ENCODE measurements at regions not wholly inside any gene's neighbourhood (a gene's known extent, or its start where the extent isn't known, plus 50 kb on each side); places are given as distances from the start of the nearest gene placed in this dataset.

DNA sequence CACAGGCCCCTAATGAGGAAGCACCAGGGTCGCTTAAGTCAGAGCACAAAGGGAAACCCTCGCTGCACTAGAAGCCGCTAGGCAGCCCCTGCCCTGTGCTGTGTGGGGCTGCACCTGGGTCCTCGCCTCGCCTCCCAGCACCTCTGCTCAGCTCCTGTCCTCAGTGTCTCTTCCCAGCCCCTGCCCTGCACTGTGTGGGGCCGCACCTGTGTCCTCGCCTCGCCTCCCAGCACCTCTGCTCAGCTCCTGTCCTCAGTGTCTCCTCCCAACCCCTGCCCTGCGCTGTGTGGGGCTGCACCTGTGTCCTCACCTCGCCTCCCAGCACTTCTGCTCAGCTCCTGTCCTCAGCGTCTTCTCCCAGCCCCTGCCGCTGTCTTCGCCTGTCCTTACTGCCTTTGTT lies 342.8 kb downstream of the EIPR1 start:
- TF ChIP-seq, protein P1, sequence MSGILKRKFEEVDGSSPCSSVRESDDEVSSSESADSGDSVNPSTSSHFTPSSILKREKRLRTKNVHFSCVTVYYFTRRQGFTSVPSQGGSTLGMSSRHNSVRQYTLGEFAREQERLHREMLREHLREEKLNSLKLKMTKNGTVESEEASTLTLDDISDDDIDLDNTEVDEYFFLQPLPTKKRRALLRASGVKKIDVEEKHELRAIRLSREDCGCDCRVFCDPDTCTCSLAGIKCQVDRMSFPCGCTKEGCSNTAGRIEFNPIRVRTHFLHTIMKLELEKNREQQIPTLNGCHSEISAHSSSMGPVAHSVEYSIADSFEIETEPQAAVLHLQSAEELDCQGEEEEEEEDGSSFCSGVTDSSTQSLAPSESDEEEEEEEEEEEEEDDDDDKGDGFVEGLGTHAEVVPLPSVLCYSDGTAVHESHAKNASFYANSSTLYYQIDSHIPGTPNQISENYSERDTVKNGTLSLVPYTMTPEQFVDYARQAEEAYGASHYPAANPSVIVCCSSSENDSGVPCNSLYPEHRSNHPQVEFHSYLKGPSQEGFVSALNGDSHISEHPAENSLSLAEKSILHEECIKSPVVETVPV (CRISPR knock-in tag; IDR thresholded peaks at IDR 0.05): no peak
- TF ChIP-seq, protein P2, sequence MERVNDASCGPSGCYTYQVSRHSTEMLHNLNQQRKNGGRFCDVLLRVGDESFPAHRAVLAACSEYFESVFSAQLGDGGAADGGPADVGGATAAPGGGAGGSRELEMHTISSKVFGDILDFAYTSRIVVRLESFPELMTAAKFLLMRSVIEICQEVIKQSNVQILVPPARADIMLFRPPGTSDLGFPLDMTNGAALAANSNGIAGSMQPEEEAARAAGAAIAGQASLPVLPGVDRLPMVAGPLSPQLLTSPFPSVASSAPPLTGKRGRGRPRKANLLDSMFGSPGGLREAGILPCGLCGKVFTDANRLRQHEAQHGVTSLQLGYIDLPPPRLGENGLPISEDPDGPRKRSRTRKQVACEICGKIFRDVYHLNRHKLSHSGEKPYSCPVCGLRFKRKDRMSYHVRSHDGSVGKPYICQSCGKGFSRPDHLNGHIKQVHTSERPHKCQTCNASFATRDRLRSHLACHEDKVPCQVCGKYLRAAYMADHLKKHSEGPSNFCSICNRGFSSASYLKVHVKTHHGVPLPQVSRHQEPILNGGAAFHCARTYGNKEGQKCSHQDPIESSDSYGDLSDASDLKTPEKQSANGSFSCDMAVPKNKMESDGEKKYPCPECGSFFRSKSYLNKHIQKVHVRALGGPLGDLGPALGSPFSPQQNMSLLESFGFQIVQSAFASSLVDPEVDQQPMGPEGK (CRISPR knock-in tag; IDR thresholded peaks at IDR 0.05; ENCODE audit: borderline replicate concordance): no peak
- TF ChIP-seq, protein P3, sequence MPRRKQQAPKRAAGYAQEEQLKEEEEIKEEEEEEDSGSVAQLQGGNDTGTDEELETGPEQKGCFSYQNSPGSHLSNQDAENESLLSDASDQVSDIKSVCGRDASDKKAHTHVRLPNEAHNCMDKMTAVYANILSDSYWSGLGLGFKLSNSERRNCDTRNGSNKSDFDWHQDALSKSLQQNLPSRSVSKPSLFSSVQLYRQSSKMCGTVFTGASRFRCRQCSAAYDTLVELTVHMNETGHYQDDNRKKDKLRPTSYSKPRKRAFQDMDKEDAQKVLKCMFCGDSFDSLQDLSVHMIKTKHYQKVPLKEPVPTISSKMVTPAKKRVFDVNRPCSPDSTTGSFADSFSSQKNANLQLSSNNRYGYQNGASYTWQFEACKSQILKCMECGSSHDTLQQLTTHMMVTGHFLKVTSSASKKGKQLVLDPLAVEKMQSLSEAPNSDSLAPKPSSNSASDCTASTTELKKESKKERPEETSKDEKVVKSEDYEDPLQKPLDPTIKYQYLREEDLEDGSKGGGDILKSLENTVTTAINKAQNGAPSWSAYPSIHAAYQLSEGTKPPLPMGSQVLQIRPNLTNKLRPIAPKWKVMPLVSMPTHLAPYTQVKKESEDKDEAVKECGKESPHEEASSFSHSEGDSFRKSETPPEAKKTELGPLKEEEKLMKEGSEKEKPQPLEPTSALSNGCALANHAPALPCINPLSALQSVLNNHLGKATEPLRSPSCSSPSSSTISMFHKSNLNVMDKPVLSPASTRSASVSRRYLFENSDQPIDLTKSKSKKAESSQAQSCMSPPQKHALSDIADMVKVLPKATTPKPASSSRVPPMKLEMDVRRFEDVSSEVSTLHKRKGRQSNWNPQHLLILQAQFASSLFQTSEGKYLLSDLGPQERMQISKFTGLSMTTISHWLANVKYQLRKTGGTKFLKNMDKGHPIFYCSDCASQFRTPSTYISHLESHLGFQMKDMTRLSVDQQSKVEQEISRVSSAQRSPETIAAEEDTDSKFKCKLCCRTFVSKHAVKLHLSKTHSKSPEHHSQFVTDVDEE (CRISPR knock-in tag; IDR thresholded peaks at IDR 0.05): no peak
- TF ChIP-seq, protein P4, sequence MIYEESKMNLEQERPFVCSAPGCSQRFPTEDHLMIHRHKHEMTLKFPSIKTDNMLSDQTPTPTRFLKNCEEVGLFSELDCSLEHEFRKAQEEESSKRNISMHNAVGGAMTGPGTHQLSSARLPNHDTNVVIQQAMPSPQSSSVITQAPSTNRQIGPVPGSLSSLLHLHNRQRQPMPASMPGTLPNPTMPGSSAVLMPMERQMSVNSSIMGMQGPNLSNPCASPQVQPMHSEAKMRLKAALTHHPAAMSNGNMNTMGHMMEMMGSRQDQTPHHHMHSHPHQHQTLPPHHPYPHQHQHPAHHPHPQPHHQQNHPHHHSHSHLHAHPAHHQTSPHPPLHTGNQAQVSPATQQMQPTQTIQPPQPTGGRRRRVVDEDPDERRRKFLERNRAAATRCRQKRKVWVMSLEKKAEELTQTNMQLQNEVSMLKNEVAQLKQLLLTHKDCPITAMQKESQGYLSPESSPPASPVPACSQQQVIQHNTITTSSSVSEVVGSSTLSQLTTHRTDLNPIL (CRISPR knock-in tag; IDR thresholded peaks at IDR 0.05; ENCODE audit: low read depth): no peak
- TF ChIP-seq CSDC2 (CRISPR knock-in tag; IDR thresholded peaks at IDR 0.05): no peak
- TF ChIP-seq ZC3H10 (CRISPR knock-in tag; IDR thresholded peaks at IDR 0.05): no peak
- TF ChIP-seq TCF4 (CRISPR knock-in tag; IDR thresholded peaks at IDR 0.05; ENCODE audit: borderline replicate concordance): no peak
- TF ChIP-seq TOX (CRISPR knock-in tag; IDR thresholded peaks at IDR 0.05; ENCODE audit: borderline replicate concordance): no peak
- no peak for TF ChIP-seq BACH2 (CRISPR knock-in tag; IDR thresholded peaks at IDR 0.05; ENCODE audit: borderline replicate concordance)
- no peak for TF ChIP-seq OSR1 (CRISPR knock-in tag; IDR thresholded peaks at IDR 0.05)
- TF ChIP-seq RARB (CRISPR knock-in tag; IDR thresholded peaks at IDR 0.05): no peak
- TF ChIP-seq ZFP30 (CRISPR knock-in tag; IDR thresholded peaks at IDR 0.05): no peak

Measured in SK-N-SH treated with all-trans-retinoic acid at 6 μM for 48 hours (cell line).